SU-DHL-6 (cell line): ENCODE measurements at regions not wholly inside any gene's neighbourhood (a gene's known extent, or its start where the extent isn't known, plus 50 kb on each side); places are given as distances from the start of the nearest gene placed in this dataset.

Experiments
- H2AFZ ChIP-seq: fragments of 200-600 bp; sonication (generic); 2 replicates; pipeline ENCODE4 v1.6.1; 2014; ENCODE audit warnings: low read depth, mild to moderate bottlenecking, moderate library complexity, mixed read lengths, antibody characterized with exemption, low read length; ENCODE audit not compliant: severe bottlenecking
- H3F3A ChIP-seq: fragments of 200-600 bp; shearing (Covaris generic); 2 replicates; pipeline ENCODE4 v1.6.0; 2016; ENCODE audit warnings: antibody characterized with exemption, mild to moderate bottlenecking; ENCODE audit not compliant: insufficient read depth
- H3K27ac ChIP-seq: fragments of 200-600 bp; sonication (generic); 2 replicates; pipeline ENCODE4 v1.5.1; 2016; ENCODE audit warnings: low read depth, mild to moderate bottlenecking, low read length, moderate library complexity, mixed read lengths
- H3K27me3 ChIP-seq: fragments of 200-600 bp; sonication (generic), shearing (Covaris generic); 2 replicates; pipeline ENCODE4 v1.6.0; 2014; ENCODE audit warnings: mild to moderate bottlenecking, low read length
- H3K36me3 ChIP-seq: fragments of 200-600 bp; sonication (generic); 2 replicates; pipeline ENCODE4 v1.6.1; 2014; ENCODE audit warnings: mild to moderate bottlenecking, low read length, mixed read lengths
- H3K4me2 ChIP-seq: fragments of 300-600, 200-600 bp; shearing (Covaris generic), sonication (generic); 2 replicates; pipeline ENCODE4 v1.6.0; 2014; ENCODE audit warnings: low read length, low read depth, mild to moderate bottlenecking; ENCODE audit not compliant: poor library complexity, severe bottlenecking
- H3K4me3 ChIP-seq: fragments of 200-600 bp; sonication (generic); 2 replicates; pipeline ENCODE4 v1.5.1; 2014; ENCODE audit warnings: antibody characterized with exemption, low read length, mild to moderate bottlenecking, mixed read lengths; ENCODE audit not compliant: insufficient read depth, poor library complexity, severe bottlenecking
- H3K79me2 ChIP-seq: fragments of 200-600 bp; sonication (generic); 2 replicates; pipeline ENCODE4 v1.6.1; 2014; ENCODE audit warnings: mild to moderate bottlenecking, low read length, moderate library complexity; ENCODE audit not compliant: insufficient read depth
- H3K9ac ChIP-seq: fragments of 200-600 bp; sonication (generic); 2 replicates; pipeline ENCODE4 v1.7.0; 2014; ENCODE audit warnings: mild to moderate bottlenecking, low read length
- H3K9me2 ChIP-seq: fragments of 200-600 bp; sonication (generic); replicated peaks from 2 replicates; pipeline ENCODE4 v1.6.1; 2014; ENCODE audit warnings: low read length; ENCODE audit not compliant: insufficient read depth
- H3K9me3 ChIP-seq: fragments of 200-600 bp; sonication (generic); 2 replicates; pipeline ENCODE4 v1.6.1; 2014; ENCODE audit warnings: low read length, mixed read lengths; ENCODE audit not compliant: insufficient read depth
- H4K20me1 ChIP-seq: fragments of 200-600 bp; sonication (generic); 2 replicates; pipeline ENCODE4 v1.6.1; 2014; ENCODE audit warnings: low read depth, mild to moderate bottlenecking, antibody characterized with exemption, low read length, moderate library complexity, mixed read lengths
- CTCF ChIP-seq: fragments of 200-600 bp; sonication (generic); IDR thresholded peaks from one replicate; pipeline ENCODE4 v1.5.1; 2017; ENCODE audit warnings: antibody characterized with exemption, mild to moderate bottlenecking, low read length, moderate library complexity; ENCODE audit not compliant: insufficient read depth, poor library complexity, severe bottlenecking
- EZH2phosphoT487 ChIP-seq: fragments of 200-600 bp; sonication (generic), shearing (Covaris generic); conservative IDR thresholded peaks from 2 replicates; pipeline ENCODE4 v1.6.1; 2018; ENCODE audit warnings: mild to moderate bottlenecking, antibody characterized with exemption, low read length, moderate library complexity, mixed read lengths

- H3K9me3 ChIP-seq, result no peaks in the 10 kb centered on the region
- no peak overlapping the region for H3K9ac ChIP-seq
- H2AFZ ChIP-seq, result no peak overlapping the region
- no peaks in the 10 kb centered on the region for H3K36me3 ChIP-seq
- no peaks in the 10 kb centered on the region for H4K20me1 ChIP-seq
- H3K79me2 ChIP-seq, result no peaks in the 10 kb centered on the region
- H3K27ac ChIP-seq, result no peak overlapping the region
- no peak overlapping the region for H3K4me2 ChIP-seq
- H3K9me2 ChIP-seq, result no peaks in the 10 kb centered on the region
- H3F3A ChIP-seq, result no peaks in the 10 kb centered on the region
- no peak for TF ChIP-seq EZH2phosphoT487
- TF ChIP-seq CTCF, result no peak
- no peak overlapping the region for H3K4me3 ChIP-seq
- no peaks in the 10 kb centered on the region for H3K27me3 ChIP-seq
Measured at GRCh38 chr1:98056781-98057180, 135.9 kb upstream of the DPYD start.

GRCh38 chr1:98055457-98055856, 134.6 kb upstream of the DPYD start:
- H3K9me2 ChIP-seq, result no peaks in the 10 kb centered on the region
- no peak overlapping the region for H2AFZ ChIP-seq
- no peaks in the 10 kb centered on the region for H3K36me3 ChIP-seq
- no peaks in the 10 kb centered on the region for H3F3A ChIP-seq
- no peaks in the 10 kb centered on the region for H3K9me3 ChIP-seq
- H3K27me3 ChIP-seq, result no peaks in the 10 kb centered on the region
- no peak overlapping the region for H3K4me2 ChIP-seq
- no peak overlapping the region for H3K27ac ChIP-seq
- no peak overlapping the region for H3K9ac ChIP-seq
- TF ChIP-seq EZH2phosphoT487 (no peak), CTCF (no peak)
- H3K4me3 ChIP-seq, result no peak overlapping the region
- no peaks in the 10 kb centered on the region for H4K20me1 ChIP-seq
- no peaks in the 10 kb centered on the region for H3K79me2 ChIP-seq

GRCh38 chr1:98054786-98055185, 134.0 kb upstream of the DPYD start:
- H3K27ac ChIP-seq, result no peak overlapping the region
- H3K79me2 ChIP-seq, result no peaks in the 10 kb centered on the region
- H4K20me1 ChIP-seq, result no peaks in the 10 kb centered on the region
- no peaks in the 10 kb centered on the region for H3K9me3 ChIP-seq
- no peak overlapping the region for H2AFZ ChIP-seq
- no peak overlapping the region for H3K9ac ChIP-seq
- TF ChIP-seq CTCF, result no peak
- TF ChIP-seq EZH2phosphoT487, result no peak
- no peak overlapping the region for H3K4me3 ChIP-seq
- no peaks in the 10 kb centered on the region for H3K9me2 ChIP-seq
- H3K36me3 ChIP-seq, result no peaks in the 10 kb centered on the region
- no peaks in the 10 kb centered on the region for H3K27me3 ChIP-seq
- H3F3A ChIP-seq, result no peaks in the 10 kb centered on the region
- no peak overlapping the region for H3K4me2 ChIP-seq

GRCh38 chr1:98054367-98054701, 133.5 kb upstream of the DPYD start:
- Histone ChIP-seq H3K4me2 (no peak overlapping the region), H3K9ac (no peak overlapping the region), H3K27ac (no peak overlapping the region), H3K79me2 (no peaks in the 10 kb centered on the region), H3F3A (no peaks in the 10 kb centered on the region), H4K20me1 (no peaks in the 10 kb centered on the region), H3K9me3 (no peaks in the 10 kb centered on the region), H3K36me3 (no peaks in the 10 kb centered on the region), H2AFZ (no peak overlapping the region), H3K9me2 (no peaks in the 10 kb centered on the region), H3K27me3 (no peaks in the 10 kb centered on the region), H3K4me3 (no peak overlapping the region)
- TF ChIP-seq EZH2phosphoT487, result no peak
- TF ChIP-seq CTCF, result no peak
